NCI-H128 (cell line): ENCODE measurements at regions not wholly inside any gene's neighbourhood (a gene's known extent, or its start where the extent isn't known, plus 50 kb on each side); places are given as distances from the start of the nearest gene placed in this dataset.
"Not testable (repeated sequence)": the region's sequence is repeated elsewhere in the genome, so short reads cannot be mapped to it uniquely, and the experiment has no call there.

ENCODE experiments used
- DNase-seq: peaks from one replicate; lab custom pipeline; 2025; ENCODE audit not compliant: unreplicated experiment; lab: John Stamatoyannopoulos, UW

DNA sequence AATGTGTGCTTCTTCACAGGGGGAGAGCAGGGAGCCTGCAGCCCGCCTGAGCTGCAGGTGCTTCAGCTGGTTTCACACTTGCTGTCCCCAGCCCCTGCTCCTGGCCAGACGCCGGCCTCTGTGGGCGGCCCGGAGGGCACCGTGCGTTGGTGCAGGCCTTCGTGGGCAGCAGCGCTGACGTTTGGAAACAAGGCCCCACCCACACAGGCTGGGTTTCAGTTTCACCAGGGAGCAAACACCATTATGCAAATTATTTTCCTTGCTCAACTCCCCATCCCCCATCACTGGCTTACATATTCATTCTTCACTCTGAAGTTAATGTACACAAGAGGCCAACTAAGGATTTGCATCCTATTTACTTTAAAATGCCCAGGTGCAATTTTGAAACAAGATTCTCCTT lies 343.2 kb downstream of the BCL2L11 start:
- not testable (repeated sequence) for DNase-seq

DNA sequence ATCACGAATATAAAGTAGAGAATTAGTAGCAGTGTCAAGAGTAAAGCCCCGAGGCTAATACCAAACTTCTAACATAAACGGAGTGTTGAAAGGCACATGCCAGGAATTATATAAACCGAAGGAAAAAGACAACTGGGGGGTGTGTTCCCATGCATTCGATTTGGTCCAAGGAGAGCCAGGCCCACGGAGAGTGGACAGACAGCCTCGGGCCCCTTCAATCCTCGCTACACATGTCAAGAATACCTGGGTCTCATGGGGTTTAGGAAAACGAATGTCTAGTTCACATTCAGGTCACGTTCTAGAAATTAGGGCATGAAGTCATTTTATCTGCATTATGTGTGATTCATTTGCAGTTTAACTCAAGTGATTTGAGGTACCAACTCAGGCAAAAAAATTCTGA lies 343.7 kb downstream of the BCL2L11 start:
- DNase-seq: not testable (repeated sequence)

DNA sequence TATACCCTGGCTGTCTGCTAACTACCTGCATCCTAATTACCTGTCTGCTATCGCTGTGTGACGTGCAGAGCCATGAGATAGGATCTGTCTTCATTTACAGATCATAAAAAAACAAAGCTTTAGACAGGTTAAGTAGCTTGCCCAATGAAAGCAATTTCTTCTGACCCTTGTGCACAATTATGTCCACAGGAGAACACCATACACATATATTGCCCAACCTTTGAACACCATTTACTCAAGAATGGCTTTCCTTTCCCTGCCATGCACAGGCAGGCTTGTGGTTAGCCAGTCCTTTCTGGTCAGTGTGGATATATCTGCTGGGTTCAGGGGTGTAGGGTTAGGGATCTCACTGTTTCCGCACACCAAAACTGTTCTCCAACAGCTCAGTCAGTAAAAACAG lies 344.8 kb downstream of the BCL2L11 start:
- DNase-seq: not testable (repeated sequence)

DNA sequence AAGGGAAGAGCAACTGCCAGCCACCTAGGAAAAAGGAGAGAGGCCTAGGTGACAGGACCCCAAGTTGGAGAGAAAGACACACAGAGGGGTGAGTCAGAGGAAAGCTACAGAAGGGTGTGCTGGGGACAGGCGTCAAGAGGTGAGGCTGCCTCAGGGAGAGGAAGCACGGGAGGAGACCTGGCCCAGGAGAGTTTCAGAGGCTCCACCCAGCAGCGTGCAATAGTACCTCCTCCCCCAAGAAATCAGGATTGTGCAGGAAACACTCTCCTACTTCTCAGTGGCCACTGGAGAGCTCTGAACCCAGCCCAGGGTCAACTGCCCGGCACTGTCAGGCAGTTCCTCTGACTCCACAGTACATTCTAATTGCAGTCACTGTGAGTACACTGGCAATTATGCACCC lies 346.0 kb downstream of the BCL2L11 start:
- DNase-seq: not testable (repeated sequence)

DNA sequence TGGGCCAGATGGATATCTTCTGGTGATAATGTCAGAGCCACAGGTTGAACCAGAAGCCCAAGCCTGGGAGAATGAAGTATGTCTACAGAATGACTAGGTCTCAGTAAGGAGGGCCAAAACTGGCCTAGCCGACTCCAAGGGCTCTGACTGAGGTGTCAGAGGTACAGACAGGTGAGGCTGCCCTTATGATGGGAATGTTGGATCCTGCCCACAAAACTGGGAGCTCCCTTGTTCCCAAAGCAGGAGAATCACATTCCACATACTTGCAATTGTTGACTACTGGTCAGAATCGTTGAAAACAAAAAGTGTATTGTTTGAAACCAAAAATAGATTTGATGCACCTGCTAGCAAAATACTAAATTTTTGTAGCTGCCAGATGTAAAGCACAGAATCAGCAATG lies 350.2 kb downstream of the BCL2L11 start:
- DNase-seq: not testable (repeated sequence)

DNA sequence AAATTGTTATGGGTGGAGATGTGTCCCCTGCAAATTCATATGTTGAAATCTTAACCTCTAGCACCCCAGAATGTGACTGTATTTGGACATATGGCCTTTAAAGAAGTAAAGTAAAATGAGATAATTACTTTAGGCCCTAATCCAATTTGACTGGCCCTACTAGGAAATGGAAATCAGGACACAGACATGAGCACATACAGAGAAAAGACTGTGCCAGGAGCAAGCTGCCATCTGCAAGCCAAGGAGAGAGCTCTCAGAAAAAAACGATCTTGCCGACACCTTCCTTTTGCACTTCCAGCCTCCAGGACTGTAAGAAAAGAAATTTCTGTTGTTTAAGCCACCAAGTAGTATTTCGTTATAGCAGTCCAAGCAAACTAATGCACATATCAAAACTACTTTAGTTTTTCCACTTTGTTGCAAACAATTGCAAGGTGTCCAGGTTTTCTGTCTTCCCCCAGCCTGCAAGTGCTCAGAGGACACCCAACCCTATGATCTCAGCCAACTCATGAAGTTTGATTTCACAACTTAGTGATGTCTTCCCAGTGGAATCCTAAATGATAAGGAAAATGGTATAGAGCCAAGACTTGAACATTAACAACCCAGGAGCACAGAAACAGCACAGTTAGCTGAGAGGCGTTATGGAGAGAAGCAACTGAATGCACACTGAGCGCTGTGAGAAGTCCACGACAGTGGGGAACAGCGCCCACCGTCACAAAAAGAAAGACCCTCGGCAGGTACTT lies 351.2 kb downstream of the BCL2L11 start:
- not testable (repeated sequence) for DNase-seq

DNA sequence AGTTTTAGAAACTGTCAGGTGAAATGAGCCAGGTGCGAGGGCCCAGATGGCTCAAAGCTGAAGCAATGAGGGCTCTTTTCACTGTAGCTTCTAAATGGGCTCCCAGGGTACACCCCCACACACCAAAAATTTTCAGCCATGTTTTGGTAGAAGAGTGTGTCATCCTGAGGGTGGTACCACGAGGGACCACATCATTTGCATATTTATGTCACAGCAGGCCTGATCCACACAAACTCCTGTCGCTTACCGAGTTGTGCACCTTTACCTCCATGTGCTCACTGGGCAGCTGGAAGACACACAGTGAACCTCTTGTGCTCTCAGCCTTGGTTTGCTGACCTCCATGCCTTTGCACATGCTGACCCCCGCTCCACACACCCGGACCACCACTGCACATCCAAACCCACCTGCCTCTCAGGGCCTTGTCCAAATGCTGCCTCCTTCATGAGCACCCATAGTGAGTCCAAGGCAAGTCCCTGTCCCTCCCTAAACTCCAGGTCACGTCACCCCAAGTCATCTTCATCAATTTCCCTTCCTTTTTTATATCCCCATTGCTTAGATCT lies 352.2 kb downstream of the BCL2L11 start:
- not testable (repeated sequence) for DNase-seq

DNA sequence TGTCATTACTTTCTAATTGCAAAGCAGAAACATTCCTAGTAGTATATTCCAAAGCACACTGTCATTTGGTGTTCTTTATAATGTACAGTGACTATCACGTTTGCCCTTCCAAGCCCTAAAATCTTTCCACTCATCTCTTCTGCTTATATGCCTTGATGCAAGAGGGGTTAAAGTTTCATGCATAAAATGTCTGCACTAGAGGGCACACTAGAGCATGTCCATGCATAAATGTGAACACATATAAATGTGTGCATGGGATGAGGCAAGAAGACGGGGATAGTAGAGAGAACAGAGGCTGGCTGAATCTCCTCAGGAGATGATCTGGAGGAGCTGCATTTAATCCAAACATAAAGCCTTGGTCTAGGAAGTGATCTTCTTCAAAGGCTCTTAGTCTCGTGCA lies 352.8 kb downstream of the BCL2L11 start:
- not testable (repeated sequence) for DNase-seq

DNA sequence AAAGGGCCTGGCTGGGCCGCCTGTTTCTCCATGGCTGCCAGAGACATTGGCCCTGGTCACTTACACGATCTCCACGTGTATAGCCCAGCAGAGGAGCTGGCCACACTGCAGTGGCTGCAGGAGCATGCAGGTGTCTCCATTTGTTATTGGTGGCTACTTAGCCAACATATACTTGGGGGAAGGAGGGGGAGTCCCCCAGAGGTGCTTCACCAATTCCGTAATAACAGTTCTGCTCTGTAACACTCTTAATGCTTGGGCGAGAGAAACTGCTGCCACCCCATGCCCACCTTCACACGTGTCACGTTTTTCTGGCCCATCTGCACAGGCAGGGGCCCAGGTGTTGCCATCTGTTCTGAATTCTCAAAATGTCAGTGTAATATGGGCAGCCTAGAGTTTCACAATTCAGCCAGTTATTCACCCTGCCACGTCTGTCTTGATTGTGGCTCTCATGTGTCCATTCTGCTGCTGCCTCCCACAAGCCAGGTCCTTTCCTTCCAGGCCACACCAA lies 353.5 kb downstream of the BCL2L11 start:
- DNase-seq: not testable (repeated sequence)

DNA sequence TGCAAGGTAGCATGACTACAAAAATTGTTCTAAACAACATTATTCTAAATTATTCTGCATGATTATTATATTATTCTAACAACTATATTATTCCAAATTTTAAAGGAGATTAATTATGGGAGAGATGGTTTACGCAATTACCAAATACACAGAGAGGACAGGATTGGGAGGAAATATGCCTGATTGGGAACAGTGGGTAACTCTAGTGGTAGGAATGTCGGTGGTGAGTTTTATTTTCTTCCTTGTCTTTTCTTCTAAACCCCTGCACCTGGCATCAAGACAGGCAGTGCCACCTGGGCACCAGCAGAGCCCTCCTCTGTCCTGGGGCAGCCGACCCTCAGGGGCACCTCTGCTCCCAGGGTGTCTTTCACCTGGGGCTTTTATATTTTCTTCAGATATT lies 357.6 kb downstream of the BCL2L11 start:
- not testable (repeated sequence) for DNase-seq

DNA sequence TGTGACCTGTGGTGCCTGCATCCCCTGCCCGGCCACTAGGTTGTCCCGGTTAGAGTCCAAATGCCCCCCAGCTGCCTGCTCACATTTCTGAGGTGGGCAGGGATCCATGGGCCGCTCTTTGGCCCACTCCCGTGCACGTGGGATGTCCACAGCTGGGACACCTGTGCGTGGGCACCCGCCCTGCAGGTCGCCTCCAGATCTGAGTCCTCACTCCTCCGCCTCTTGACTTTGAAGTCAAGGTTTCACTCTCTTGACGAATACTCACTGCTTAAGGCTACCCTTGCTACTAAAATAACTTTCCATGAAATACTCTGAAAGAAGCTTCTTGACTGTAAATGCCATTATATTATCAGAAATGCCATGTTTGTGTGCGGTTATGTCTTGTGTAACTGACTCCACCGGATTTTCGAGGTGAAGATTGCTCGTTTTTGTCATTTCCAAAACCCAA lies 358.2 kb downstream of the BCL2L11 start:
- DNase-seq: not testable (repeated sequence)

DNA sequence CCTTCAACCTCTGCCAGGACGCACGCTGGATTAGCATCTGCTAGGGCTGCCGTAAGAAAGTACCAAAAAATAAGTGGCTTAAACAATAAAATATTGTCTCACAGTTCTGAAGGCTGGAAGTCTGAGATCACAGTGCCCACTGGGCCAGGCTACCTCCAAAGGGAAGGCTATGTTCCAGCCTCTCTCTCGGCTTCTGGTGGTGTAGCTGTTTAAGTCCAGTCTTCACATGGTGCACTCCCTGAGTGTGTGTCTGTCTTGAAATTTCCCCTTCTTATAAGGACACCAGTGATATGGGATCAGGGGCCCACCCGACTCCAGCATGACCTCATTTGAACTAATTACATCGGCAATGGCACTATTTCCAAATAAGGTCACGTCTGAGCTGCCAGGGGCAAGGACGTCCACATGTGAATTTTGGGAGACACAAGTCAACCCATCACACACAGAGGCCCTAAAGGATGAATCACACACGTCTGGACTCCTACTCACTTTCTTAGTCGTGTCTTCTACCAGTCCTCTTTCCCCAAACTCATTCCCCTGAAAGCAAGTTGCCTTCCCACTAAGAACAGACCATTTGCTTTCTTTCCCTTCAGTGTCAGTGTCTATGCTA lies 359.4 kb downstream of the BCL2L11 start:
- not testable (repeated sequence) for DNase-seq

DNA sequence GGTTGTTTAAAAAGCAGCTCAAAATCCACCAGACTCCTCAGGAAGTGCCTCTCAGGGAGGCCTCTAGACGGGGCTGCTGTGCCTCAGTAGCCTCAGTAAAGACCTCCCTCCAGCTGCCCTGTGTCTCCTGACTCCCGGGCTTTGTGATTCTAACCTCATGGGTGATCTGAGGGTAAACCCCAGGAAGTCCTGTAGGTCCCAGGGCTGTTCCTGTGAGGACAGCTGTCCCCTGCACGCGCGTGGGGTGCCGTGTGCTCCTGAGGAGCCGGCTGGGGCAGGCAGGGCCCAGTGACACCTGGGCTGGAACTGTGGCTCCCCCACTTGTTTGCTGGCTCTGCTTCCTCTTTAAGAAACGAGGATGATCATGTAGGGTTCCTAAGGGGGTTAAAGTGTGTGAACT lies 359.9 kb downstream of the BCL2L11 start:
- DNase-seq: not testable (repeated sequence)

DNA sequence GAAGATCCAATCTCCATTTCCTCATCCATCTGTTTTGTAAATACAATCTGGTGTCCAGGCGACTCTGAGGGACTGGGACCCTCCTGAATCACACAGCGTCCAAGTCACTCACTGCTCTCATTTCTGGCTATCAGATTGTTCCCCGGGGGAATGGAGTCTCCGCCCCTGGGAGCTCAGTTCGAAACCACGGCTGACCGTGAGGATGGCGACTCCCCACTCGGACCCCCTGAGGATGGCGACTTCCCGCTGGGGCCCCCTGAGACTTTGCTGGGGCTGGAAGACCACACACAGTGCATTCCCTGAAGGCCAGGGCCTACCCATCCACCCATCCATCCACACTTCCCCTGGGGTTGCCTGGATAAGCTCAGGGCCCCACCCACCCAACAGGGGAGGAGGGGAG lies 360.5 kb downstream of the BCL2L11 start:
- DNase-seq: not testable (repeated sequence)

DNA sequence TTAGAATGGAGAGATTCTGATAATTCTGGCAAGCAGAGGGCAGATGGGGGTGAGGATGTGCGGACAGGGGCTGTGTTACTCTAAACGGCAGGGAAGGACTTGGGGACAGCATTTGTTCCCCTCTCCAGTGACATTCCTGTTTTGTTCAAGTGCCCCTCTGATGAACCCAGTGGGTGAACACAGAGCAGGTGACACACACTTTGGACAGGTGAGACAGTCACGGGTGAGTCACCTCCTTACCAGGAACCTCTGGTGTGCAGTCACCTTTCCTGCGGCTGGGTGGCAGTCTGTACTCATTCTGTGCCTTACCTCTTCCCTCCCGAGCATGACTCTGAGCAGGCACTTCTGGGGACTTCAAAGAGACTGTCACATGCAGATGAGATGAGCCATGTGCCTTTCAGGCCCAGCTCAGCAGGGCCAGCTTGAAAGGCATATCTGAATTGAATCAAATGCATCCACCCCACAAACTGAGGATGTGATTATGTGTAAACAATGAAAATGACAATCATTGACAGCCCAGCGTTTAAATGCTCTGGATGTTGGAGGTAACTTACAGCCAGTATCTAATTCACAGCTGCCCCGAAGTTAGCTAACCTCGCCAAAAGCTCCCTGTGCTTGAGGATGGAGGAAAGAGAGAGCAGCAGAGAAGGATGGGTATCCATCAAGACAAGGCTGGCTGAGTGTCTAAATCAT lies 362.4 kb downstream of the BCL2L11 start:
- DNase-seq: not testable (repeated sequence)

DNA sequence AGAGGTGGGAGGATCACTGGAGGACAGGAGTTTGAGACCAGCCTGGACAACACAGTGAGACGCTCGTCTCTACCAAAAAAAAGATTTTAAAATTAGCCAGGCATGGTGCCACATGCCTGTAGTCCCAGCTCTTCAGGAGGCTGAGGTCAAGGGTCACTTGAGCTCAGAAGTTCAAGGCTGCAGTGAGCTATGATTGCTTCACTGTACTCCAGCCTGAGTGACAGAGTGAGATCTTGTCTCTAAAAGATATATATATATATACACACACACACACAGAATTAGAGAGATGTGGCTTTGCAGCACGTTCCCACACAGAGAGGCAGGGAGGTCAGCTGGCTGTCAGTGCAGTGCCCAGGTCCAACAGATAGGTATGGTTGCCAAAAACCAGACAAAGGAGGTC lies 363.4 kb downstream of the BCL2L11 start:
- not testable (repeated sequence) for DNase-seq

DNA sequence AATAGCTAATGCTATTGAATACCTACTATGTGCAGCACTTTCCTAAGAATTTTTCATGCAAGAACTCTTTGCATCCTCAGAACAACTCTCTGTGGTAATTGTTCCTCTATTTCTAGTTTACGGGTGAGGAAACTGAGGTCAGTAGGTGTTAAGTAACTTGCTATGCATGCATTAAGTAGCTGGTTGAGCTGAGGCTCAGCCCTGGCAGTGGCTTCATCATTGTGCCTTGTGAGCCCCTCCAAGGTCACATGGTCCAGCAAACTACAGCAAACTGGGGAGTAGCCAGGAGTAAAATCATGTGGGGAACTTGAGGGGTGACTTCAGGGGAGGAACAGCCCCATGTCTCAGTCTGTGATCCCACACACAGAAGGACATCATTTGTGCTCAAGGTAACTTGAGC lies 365.2 kb downstream of the BCL2L11 start:
- DNase-seq: not testable (repeated sequence)

DNA sequence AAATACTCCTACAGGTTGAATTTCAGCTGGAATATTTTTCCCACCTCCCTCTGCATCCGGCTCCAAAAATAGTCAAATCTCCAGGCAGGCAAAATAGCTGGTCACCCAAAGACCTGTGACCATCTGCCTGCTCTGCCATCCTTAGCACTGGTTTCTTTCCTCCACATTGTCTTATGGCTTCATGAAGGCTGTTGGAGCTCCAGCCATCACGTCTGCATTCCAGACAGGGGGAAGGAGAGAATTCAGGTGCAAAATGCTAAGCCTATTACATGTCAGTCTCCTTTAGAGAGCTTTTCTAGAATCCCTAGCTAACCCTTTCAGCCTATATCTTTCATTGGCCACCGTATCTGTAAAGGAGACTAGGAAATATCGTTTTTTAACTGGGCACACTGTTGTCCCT lies 367.7 kb downstream of the BCL2L11 start:
- not testable (repeated sequence) for DNase-seq

DNA sequence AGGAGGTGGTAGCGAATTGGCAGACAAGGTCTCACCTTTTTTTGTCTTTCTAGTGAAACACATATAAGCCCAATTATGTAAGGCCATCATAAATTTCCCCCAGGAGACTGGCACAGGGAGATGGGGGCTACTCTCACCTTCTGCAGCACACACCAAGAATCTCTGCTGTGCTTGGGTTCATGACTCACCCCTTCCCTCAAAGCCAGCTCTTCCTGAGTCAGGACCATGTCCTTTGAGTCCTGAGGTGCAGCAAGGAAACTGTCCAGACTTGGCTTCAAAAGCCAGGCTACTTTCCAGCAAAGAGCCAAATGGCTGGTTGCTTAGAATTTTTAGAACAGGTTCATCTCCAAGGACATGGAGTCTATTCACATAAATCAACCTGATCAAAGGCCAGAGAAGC lies 368.7 kb downstream of the BCL2L11 start:
- not testable (repeated sequence) for DNase-seq

DNA sequence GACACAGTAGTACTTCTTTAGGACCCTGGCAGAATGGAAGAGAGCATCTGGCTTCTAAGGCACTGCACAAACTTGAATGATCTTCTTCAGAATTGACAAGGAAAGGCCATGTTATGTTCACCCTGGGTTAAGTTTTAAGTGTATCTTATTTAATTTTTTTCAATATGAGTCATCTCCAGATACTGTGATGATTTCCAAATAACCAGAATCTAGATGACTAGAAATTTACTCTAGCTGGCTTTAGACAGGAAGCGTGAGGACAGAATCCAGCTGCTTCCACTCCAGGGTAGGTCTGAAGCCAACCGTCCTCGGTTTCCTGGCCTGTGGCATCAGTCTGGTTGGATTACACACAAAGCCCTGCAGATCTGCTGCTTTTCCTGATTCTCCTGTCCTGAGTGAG lies 370.5 kb downstream of the BCL2L11 start:
- not testable (repeated sequence) for DNase-seq

DNA sequence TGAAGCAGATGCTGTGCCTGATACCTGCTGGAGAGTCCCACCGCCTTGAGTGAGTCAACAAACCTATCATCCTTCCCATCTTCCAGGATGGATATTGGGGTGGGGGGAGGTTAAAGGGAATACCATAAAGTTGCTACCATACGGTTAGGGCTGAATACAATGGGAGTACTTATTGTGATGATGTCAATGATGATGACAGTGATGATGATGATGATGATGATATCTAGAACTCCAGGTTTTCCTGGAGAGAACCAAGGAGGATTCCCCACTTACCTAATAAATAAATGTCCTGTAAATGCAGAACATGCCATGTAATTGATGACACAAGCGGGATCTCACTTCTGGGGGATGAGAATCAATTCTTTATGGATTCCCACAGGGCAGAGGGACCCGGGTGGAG lies 370.9 kb downstream of the BCL2L11 start:
- not testable (repeated sequence) for DNase-seq
